Endothelial cell of umbilical vein (primary cell): ENCODE measurements at regions not wholly inside any gene's neighbourhood (a gene's known extent, or its start where the extent isn't known, plus 50 kb on each side); places are given as distances from the start of the nearest gene placed in this dataset.
"Not testable (repeated sequence)": the region's sequence is repeated elsewhere in the genome, so short reads cannot be mapped to it uniquely, and the experiment has no call there.

Experiments
- BruUV-seq: library from RNA; stranded (reverse); fragments of 400-500 nt; replicated peaks from 2 replicates; lab custom pipeline; 2021; lab: Mats Ljungman, UMichigan
- CTCF ChIA-PET: fragments of 300-600, 350-600 bp; sonication (Branson Sonifier 250); formaldehyde crosslinking; loops from one replicate; lab custom pipeline; 2021; ENCODE audit warnings: antibody characterized with exemption, inconsistent platforms; lab: Charles Lee
- POLR2A ChIA-PET: fragments of 300-600, 350-600 bp; sonication (Branson Sonifier 250); formaldehyde crosslinking; loops from one replicate; lab custom pipeline; 2021; ENCODE audit warnings: antibody characterized with exemption, inconsistent platforms; lab: Charles Lee
- DNase-seq: peaks from one replicate; pipeline ENCODE4 v3.0.0-alpha.2; 2011; ENCODE audit warnings: low read depth, low spot score
- FAIRE-seq: peaks from 2 replicates; lab custom pipeline; 2011; peaks lifted over from hg19 to GRCh38; lab: Jason Lieb, UNC
- H2AFZ ChIP-seq: 2 replicates; pipeline ENCODE4 v1.6.0; 2012; ENCODE audit warnings: low read depth, low read length, control low read depth, inconsistent platforms
- H3K27ac ChIP-seq: 2 replicates; pipeline ENCODE4 v1.5.1; 2011; ENCODE audit warnings: low read depth, mild to moderate bottlenecking, control low read depth, low read length, moderate library complexity; ENCODE audit not compliant: insufficient read depth
- H3K27me3 ChIP-seq, 2 experiments: 2 replicates each; pipeline versions ENCODE4 v1.6.0 to v1.6.1; 2011; ENCODE audit warnings: low read length in 2 of 2, mixed read lengths in 1 of 2; ENCODE audit not compliant: control insufficient read depth in 2 of 2, insufficient read depth in 2 of 2
- H3K36me3 ChIP-seq, 2 experiments: 2 replicates in 1 of 2; 3 replicates in 1 of 2; pipeline ENCODE4 v1.5.1; 2011; ENCODE audit warnings: low read length in 2 of 2, mild to moderate bottlenecking in 1 of 2, moderate library complexity in 1 of 2; ENCODE audit not compliant: control insufficient read depth in 2 of 2, insufficient read depth in 2 of 2; ENCODE audit errors: extremely low read depth in 1 of 2
- H3K4me1 ChIP-seq: 3 replicates; pipeline ENCODE4 v1.5.1; 2011; ENCODE audit warnings: mild to moderate bottlenecking, low read length; ENCODE audit not compliant: control insufficient read depth, insufficient read depth; ENCODE audit errors: extremely low read depth
- H3K4me2 ChIP-seq: 2 replicates; pipeline ENCODE4 v1.6.1; 2011; ENCODE audit warnings: low read length, control low read depth, mixed read lengths; ENCODE audit not compliant: insufficient read depth
- H3K4me3 ChIP-seq, 3 experiments: fragments of 200-600 bp in 1 of 3; sonication (generic), shearing (Covaris generic) in 1 of 3; replicated peaks in 1 of 3; 2 replicates each; pipeline ENCODE4 v1.5.1; 2011 to 2016; ENCODE audit warnings: control low read depth in 3 of 3, low read length in 3 of 3, mild to moderate bottlenecking in 2 of 3, inconsistent platforms in 1 of 3, low read depth in 1 of 3, moderate library complexity in 1 of 3; ENCODE audit not compliant: insufficient read depth in 1 of 3
- H3K79me2 ChIP-seq: 2 replicates; pipeline ENCODE4 v1.6.0; 2012; ENCODE audit warnings: low read length, inconsistent platforms; ENCODE audit not compliant: control insufficient read depth, insufficient read depth
- H3K9ac ChIP-seq: replicated peaks from 2 replicates; pipeline ENCODE3; 2011; ENCODE audit warnings: low read length, control low read depth; ENCODE audit not compliant: insufficient read depth; ENCODE audit errors: extremely low read depth
- H3K9me1 ChIP-seq: replicated peaks from 3 replicates; pipeline ENCODE4 v1.6.0; 2011; ENCODE audit warnings: mild to moderate bottlenecking, low read length; ENCODE audit not compliant: control insufficient read depth, insufficient read depth; ENCODE audit errors: extremely low read depth
- H3K9me3 ChIP-seq: replicated peaks from 2 replicates; pipeline ENCODE4 v1.5.1; 2012; ENCODE audit warnings: low read length, inconsistent platforms; ENCODE audit not compliant: control insufficient read depth, insufficient read depth
- H4K20me1 ChIP-seq: replicated peaks from 2 replicates; pipeline ENCODE3; 2011; ENCODE audit warnings: mild to moderate bottlenecking, low read length; ENCODE audit not compliant: control insufficient read depth, insufficient read depth; ENCODE audit errors: extremely low read depth
- CTCF ChIP-seq, 2 donors: IDR thresholded peaks; 1 replicate in 1 of 2; 2 replicates in 1 of 2; pipeline ENCODE4 v1.5.1; 2011; ENCODE audit warnings: low read length in 2 of 2, mild to moderate bottlenecking in 2 of 2, moderate library complexity in 2 of 2, control low read depth in 1 of 2, inconsistent platforms in 1 of 2, low read depth in 1 of 2; ENCODE audit not compliant: insufficient read depth in 1 of 2; ENCODE audit errors: extremely low read depth in 1 of 2
- EZH2 ChIP-seq: IDR thresholded peaks from 2 replicates; pipeline ENCODE4 v1.6.1; 2012; ENCODE audit warnings: borderline replicate concordance, low read depth, mild to moderate bottlenecking, moderate library complexity, low read length, inconsistent platforms; ENCODE audit not compliant: severe bottlenecking
- FOS ChIP-seq: IDR thresholded peaks from 2 replicates; pipeline ENCODE4 v1.6.1; 2011; ENCODE audit warnings: mild to moderate bottlenecking, low read length, moderate library complexity, borderline replicate concordance; ENCODE audit not compliant: insufficient read depth
- GATA2 ChIP-seq: IDR thresholded peaks from 2 replicates; pipeline ENCODE4 v1.7.0; 2011; ENCODE audit warnings: low read depth, mild to moderate bottlenecking, moderate library complexity, mixed read lengths, low read length; ENCODE audit not compliant: insufficient read length, insufficient read depth
- JUN ChIP-seq: IDR thresholded peaks from 2 replicates; pipeline ENCODE4 v1.6.1; 2011; ENCODE audit warnings: borderline replicate concordance, low read depth; ENCODE audit not compliant: insufficient read length, insufficient read depth
- MAX ChIP-seq: IDR thresholded peaks from 2 replicates; pipeline ENCODE4 v1.6.1; 2011; ENCODE audit not compliant: insufficient read depth, insufficient read length
- MYC ChIP-seq: IDR thresholded peaks from one replicate; pipeline ENCODE4 v1.6.1; 2011; ENCODE audit warnings: mild to moderate bottlenecking, low read depth, low read length
- POLR2A ChIP-seq: IDR thresholded peaks from 2 replicates; pipeline ENCODE4 v1.6.1; 2012; ENCODE audit warnings: low read depth, mild to moderate bottlenecking, control low read depth, low read length
- POLR2AphosphoS5 ChIP-seq: IDR thresholded peaks from 2 replicates; pipeline ENCODE4 v1.6.1; 2012; ENCODE audit warnings: low read depth, mild to moderate bottlenecking, control low read depth, low read length, moderate library complexity; ENCODE audit not compliant: insufficient read depth
- dilution Hi-C: fragments of 300-500 bp; cut with MboI; formaldehyde crosslinking; loops from one replicate; pipeline ENCODE4 v1.15.0; 2019; ENCODE audit warnings: low sequenced_read_pairs; ENCODE audit not compliant: extremely low pct_ligation_motif_present
- intact Hi-C: fragments of 100-400 bp; cut with micrococcal nuclease; formaldehyde crosslinking; loops from one replicate; pipeline ENCODE4 v1.10.0; 2022

GRCh38 chr1:41308520-41308919 is 52.7 kb upstream of the FOXO6 start:
- H3K9ac ChIP-seq, H3K4me1 ChIP-seq, dilution Hi-C loops, H3K36me3 ChIP-seq, H3K4me2 ChIP-seq, H4K20me1 ChIP-seq, H2AFZ ChIP-seq, FAIRE-seq, H3K4me3 ChIP-seq, POLR2A ChIA-PET, H3K79me2 ChIP-seq, H3K9me3 ChIP-seq, H3K27ac ChIP-seq, intact Hi-C loops, H3K9me1 ChIP-seq, CTCF ChIA-PET, BruUV-seq, DNase-seq: not testable (repeated sequence)
- H3K27me3 ChIP-seq, result peaks cover 7 to 16% of the 10 kb centered on the region in 2 experiments

GRCh38 chr1:41305576-41306363 is 55.5 kb upstream of the FOXO6 start:
- POLR2A ChIA-PET, result no interaction called here

More at GRCh38 chr1:41305576-41306363, 55.5 kb upstream of the FOXO6 start:
- Histone ChIP-seq H3K79me2 (no peaks in the 10 kb centered on the region), H3K36me3 (no peaks in the 10 kb centered on the region), H3K27me3 (peaks cover 14 to 16% of the 10 kb centered on the region in 2 experiments), H3K4me1 (no peaks in the 10 kb centered on the region), H4K20me1 (no peaks in the 10 kb centered on the region), H3K9me1 (no peaks in the 10 kb centered on the region), H3K4me3 (no peak overlapping the region), H3K9me3 (no peaks in the 10 kb centered on the region), H3K9ac (no peak overlapping the region), H2AFZ (no peak overlapping the region), H3K27ac (no peak overlapping the region), H3K4me2 (no peak overlapping the region)
- intact Hi-C loops, result no loop called here
- TF ChIP-seq FOS, result no peak
- TF ChIP-seq POLR2AphosphoS5, result no peak
- TF ChIP-seq MAX, result no peak
- TF ChIP-seq GATA2, result no peak
- no peak for TF ChIP-seq JUN
- no peak for TF ChIP-seq CTCF (IDR thresholded peaks at IDR 0.05; ENCODE audit: extremely low read depth in 1 of 2, insufficient read depth in 1 of 2, low read depth in 1 of 2, low read length in 2 of 2)
- TF ChIP-seq MYC, result no peak
- TF ChIP-seq POLR2A, result no peak
- no peak for TF ChIP-seq EZH2
- FAIRE-seq (no peak), DNase-seq (no peak)
- dilution Hi-C loops, result no loop called here
- CTCF ChIA-PET, result interaction anchor here (1.4 kb wide), 1 partner anchor 23 kb away, joined by 8 read pairs; no protein-coding TSS in a partner anchor
- no TSS peak for BruUV-seq
